Heart left ventricle (tissue), 13 donors: ENCODE measurements at regions not wholly inside any gene's neighbourhood (a gene's known extent, or its start where the extent isn't known, plus 50 kb on each side); places are given as distances from the start of the nearest gene placed in this dataset.
"Not testable (repeated sequence)": the region's sequence is repeated elsewhere in the genome, so short reads cannot be mapped to it uniquely, and the experiment has no call there.

Experiments used
- POLR2A ChIP-seq, 2 donors: fragments of 450-650 bp; IDR thresholded peaks; one replicate each; pipeline ENCODE4 v1.6.1; 2017; ENCODE audit warnings: antibody characterized with exemption in 2 of 2, mild to moderate bottlenecking in 2 of 2, moderate library complexity in 2 of 2
- TF ChIP-seq, protein P1 (sequence below), 12 donors: fragments of 200-600 bp; sonication (generic) in 4 of 12; IDR thresholded peaks; one replicate each; pipeline versions ENCODE4 v1.5.0 to v1.8.0; 2018 to 2022; ENCODE audit warnings: antibody characterized with exemption in 12 of 12, mild to moderate bottlenecking in 5 of 12
- donor health status: ischemic (EF 13 %, LVEDD 7.1; RV severe dilation, severe dysfunction).
- donor health status: DM: no; HTN: yes; CAD: no.
- donor health status: DM: no; HTN: no; CAD: no.
- donor health status: ischemic (EF 25% LVEDD 6.9; RV normal size, moderate dysfunction).
- donor health status: ischemic (EF 25% LVEDD 5.7; RV mildly dilated, moderate dysfunction).
- donor health status: ischemic (EF 35%, LVEDD 5.7; RV mildly dilated, moderate dysfunction).
- donor health status: nonischemic (EF 11% LVEDD 7.7; RV severe dilation, severe dysfunction).
- donor health status: DM: yes; HTN: yes; CAD: no.
- donor health status: PGD.
- donor health status: ischemic (EF 29% LVEDD 5.4; RV normal size, mild dysfunction).
- donor health status: nonischemic (EF 23%, LVEDD 6.1; RV moderate dilation, normal function).

DNA sequence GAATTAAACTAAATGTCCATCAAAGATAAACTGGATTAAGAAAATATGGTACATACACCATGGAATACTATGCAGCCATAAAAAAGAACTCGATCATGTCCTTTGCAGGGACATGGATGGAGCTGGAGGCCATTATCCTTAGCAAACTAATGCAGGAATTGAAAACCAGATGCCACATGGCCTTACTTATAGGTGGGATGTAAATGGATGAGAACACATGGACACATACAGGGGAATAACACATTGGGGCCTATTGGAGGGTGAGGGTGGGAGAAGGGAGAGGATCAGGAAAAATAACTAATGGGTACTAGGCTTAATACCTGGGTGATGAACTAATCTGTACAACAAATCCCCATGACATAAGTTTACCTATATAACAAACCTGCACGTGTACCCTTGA is 192.0 kb upstream of the TOX3 start:
- TF ChIP-seq, protein P1, sequence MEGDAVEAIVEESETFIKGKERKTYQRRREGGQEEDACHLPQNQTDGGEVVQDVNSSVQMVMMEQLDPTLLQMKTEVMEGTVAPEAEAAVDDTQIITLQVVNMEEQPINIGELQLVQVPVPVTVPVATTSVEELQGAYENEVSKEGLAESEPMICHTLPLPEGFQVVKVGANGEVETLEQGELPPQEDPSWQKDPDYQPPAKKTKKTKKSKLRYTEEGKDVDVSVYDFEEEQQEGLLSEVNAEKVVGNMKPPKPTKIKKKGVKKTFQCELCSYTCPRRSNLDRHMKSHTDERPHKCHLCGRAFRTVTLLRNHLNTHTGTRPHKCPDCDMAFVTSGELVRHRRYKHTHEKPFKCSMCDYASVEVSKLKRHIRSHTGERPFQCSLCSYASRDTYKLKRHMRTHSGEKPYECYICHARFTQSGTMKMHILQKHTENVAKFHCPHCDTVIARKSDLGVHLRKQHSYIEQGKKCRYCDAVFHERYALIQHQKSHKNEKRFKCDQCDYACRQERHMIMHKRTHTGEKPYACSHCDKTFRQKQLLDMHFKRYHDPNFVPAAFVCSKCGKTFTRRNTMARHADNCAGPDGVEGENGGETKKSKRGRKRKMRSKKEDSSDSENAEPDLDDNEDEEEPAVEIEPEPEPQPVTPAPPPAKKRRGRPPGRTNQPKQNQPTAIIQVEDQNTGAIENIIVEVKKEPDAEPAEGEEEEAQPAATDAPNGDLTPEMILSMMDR (IDR thresholded peaks at IDR 0.05) = not testable (repeated sequence)
- TF ChIP-seq POLR2A (IDR thresholded peaks at IDR 0.05) = not testable (repeated sequence)
